Endothelial cell of umbilical vein (primary cell): ENCODE measurements at regions not wholly inside any gene's neighbourhood (a gene's known extent, or its start where the extent isn't known, plus 50 kb on each side); places are given as distances from the start of the nearest gene placed in this dataset.

Experiments used
- BruUV-seq: library from RNA; stranded (reverse); fragments of 400-500 nt; replicated peaks from 2 replicates; lab custom pipeline; 2021; lab: Mats Ljungman, UMichigan
- CTCF ChIA-PET: fragments of 300-600, 350-600 bp; sonication (Branson Sonifier 250); formaldehyde crosslinking; loops from one replicate; lab custom pipeline; 2021; ENCODE audit warnings: antibody characterized with exemption, inconsistent platforms; lab: Charles Lee
- POLR2A ChIA-PET: fragments of 300-600, 350-600 bp; sonication (Branson Sonifier 250); formaldehyde crosslinking; loops from one replicate; lab custom pipeline; 2021; ENCODE audit warnings: antibody characterized with exemption, inconsistent platforms; lab: Charles Lee
- DNase-seq: peaks from one replicate; pipeline ENCODE4 v3.0.0-alpha.2; 2011; ENCODE audit warnings: low read depth, low spot score
- FAIRE-seq: peaks from 2 replicates; lab custom pipeline; 2011; peaks lifted over from hg19 to GRCh38; lab: Jason Lieb, UNC
- H2AFZ ChIP-seq: 2 replicates; pipeline ENCODE4 v1.6.0; 2012; ENCODE audit warnings: low read depth, low read length, control low read depth, inconsistent platforms
- H3K27ac ChIP-seq: 2 replicates; pipeline ENCODE4 v1.5.1; 2011; ENCODE audit warnings: low read depth, mild to moderate bottlenecking, control low read depth, low read length, moderate library complexity; ENCODE audit not compliant: insufficient read depth
- H3K27me3 ChIP-seq, 2 experiments: 2 replicates each; pipeline versions ENCODE4 v1.6.0 to v1.6.1; 2011; ENCODE audit warnings: low read length in 2 of 2, mixed read lengths in 1 of 2; ENCODE audit not compliant: control insufficient read depth in 2 of 2, insufficient read depth in 2 of 2
- H3K36me3 ChIP-seq, 2 experiments: 2 replicates in 1 of 2; 3 replicates in 1 of 2; pipeline ENCODE4 v1.5.1; 2011; ENCODE audit warnings: low read length in 2 of 2, mild to moderate bottlenecking in 1 of 2, moderate library complexity in 1 of 2; ENCODE audit not compliant: control insufficient read depth in 2 of 2, insufficient read depth in 2 of 2; ENCODE audit errors: extremely low read depth in 1 of 2
- H3K4me1 ChIP-seq: 3 replicates; pipeline ENCODE4 v1.5.1; 2011; ENCODE audit warnings: mild to moderate bottlenecking, low read length; ENCODE audit not compliant: control insufficient read depth, insufficient read depth; ENCODE audit errors: extremely low read depth
- H3K4me2 ChIP-seq: 2 replicates; pipeline ENCODE4 v1.6.1; 2011; ENCODE audit warnings: low read length, control low read depth, mixed read lengths; ENCODE audit not compliant: insufficient read depth
- H3K4me3 ChIP-seq, 3 experiments: fragments of 200-600 bp in 1 of 3; sonication (generic), shearing (Covaris generic) in 1 of 3; replicated peaks in 1 of 3; 2 replicates each; pipeline ENCODE4 v1.5.1; 2011 to 2016; ENCODE audit warnings: control low read depth in 3 of 3, low read length in 3 of 3, mild to moderate bottlenecking in 2 of 3, inconsistent platforms in 1 of 3, low read depth in 1 of 3, moderate library complexity in 1 of 3; ENCODE audit not compliant: insufficient read depth in 1 of 3
- H3K79me2 ChIP-seq: 2 replicates; pipeline ENCODE4 v1.6.0; 2012; ENCODE audit warnings: low read length, inconsistent platforms; ENCODE audit not compliant: control insufficient read depth, insufficient read depth
- H3K9ac ChIP-seq: replicated peaks from 2 replicates; pipeline ENCODE3; 2011; ENCODE audit warnings: low read length, control low read depth; ENCODE audit not compliant: insufficient read depth; ENCODE audit errors: extremely low read depth
- H3K9me1 ChIP-seq: replicated peaks from 3 replicates; pipeline ENCODE4 v1.6.0; 2011; ENCODE audit warnings: mild to moderate bottlenecking, low read length; ENCODE audit not compliant: control insufficient read depth, insufficient read depth; ENCODE audit errors: extremely low read depth
- H3K9me3 ChIP-seq: replicated peaks from 2 replicates; pipeline ENCODE4 v1.5.1; 2012; ENCODE audit warnings: low read length, inconsistent platforms; ENCODE audit not compliant: control insufficient read depth, insufficient read depth
- H4K20me1 ChIP-seq: replicated peaks from 2 replicates; pipeline ENCODE3; 2011; ENCODE audit warnings: mild to moderate bottlenecking, low read length; ENCODE audit not compliant: control insufficient read depth, insufficient read depth; ENCODE audit errors: extremely low read depth
- CTCF ChIP-seq, 2 donors: IDR thresholded peaks; 1 replicate in 1 of 2; 2 replicates in 1 of 2; pipeline ENCODE4 v1.5.1; 2011; ENCODE audit warnings: low read length in 2 of 2, mild to moderate bottlenecking in 2 of 2, moderate library complexity in 2 of 2, control low read depth in 1 of 2, inconsistent platforms in 1 of 2, low read depth in 1 of 2; ENCODE audit not compliant: insufficient read depth in 1 of 2; ENCODE audit errors: extremely low read depth in 1 of 2
- EZH2 ChIP-seq: IDR thresholded peaks from 2 replicates; pipeline ENCODE4 v1.6.1; 2012; ENCODE audit warnings: borderline replicate concordance, low read depth, mild to moderate bottlenecking, moderate library complexity, low read length, inconsistent platforms; ENCODE audit not compliant: severe bottlenecking
- FOS ChIP-seq: IDR thresholded peaks from 2 replicates; pipeline ENCODE4 v1.6.1; 2011; ENCODE audit warnings: mild to moderate bottlenecking, low read length, moderate library complexity, borderline replicate concordance; ENCODE audit not compliant: insufficient read depth
- GATA2 ChIP-seq: IDR thresholded peaks from 2 replicates; pipeline ENCODE4 v1.7.0; 2011; ENCODE audit warnings: low read depth, mild to moderate bottlenecking, moderate library complexity, mixed read lengths, low read length; ENCODE audit not compliant: insufficient read length, insufficient read depth
- MAX ChIP-seq: IDR thresholded peaks from 2 replicates; pipeline ENCODE4 v1.6.1; 2011; ENCODE audit not compliant: insufficient read depth, insufficient read length
- POLR2A ChIP-seq: IDR thresholded peaks from 2 replicates; pipeline ENCODE4 v1.6.1; 2012; ENCODE audit warnings: low read depth, mild to moderate bottlenecking, control low read depth, low read length
- POLR2AphosphoS5 ChIP-seq: IDR thresholded peaks from 2 replicates; pipeline ENCODE4 v1.6.1; 2012; ENCODE audit warnings: low read depth, mild to moderate bottlenecking, control low read depth, low read length, moderate library complexity; ENCODE audit not compliant: insufficient read depth
- dilution Hi-C: fragments of 300-500 bp; cut with MboI; formaldehyde crosslinking; loops from one replicate; pipeline ENCODE4 v1.15.0; 2019; ENCODE audit warnings: low sequenced_read_pairs; ENCODE audit not compliant: extremely low pct_ligation_motif_present
- intact Hi-C: fragments of 100-400 bp; cut with micrococcal nuclease; formaldehyde crosslinking; loops from one replicate; pipeline ENCODE4 v1.10.0; 2022

- TF ChIP-seq GATA2 (no peak), FOS (no peak), MAX (no peak), POLR2AphosphoS5 (no peak), EZH2 (no peak), POLR2A (no peak), CTCF (IDR thresholded peaks at IDR 0.05; ENCODE audit: extremely low read depth in 1 of 2, insufficient read depth in 1 of 2, low read depth in 1 of 2, low read length in 2 of 2) (no peak)
- no peak overlapping the region for H3K4me3 ChIP-seq
- no peaks in the 10 kb centered on the region for H3K9me3 ChIP-seq
- no peaks in the 10 kb centered on the region for H3K79me2 ChIP-seq
- no peaks in the 10 kb centered on the region for H4K20me1 ChIP-seq
- no peaks in the 10 kb centered on the region for H3K27me3 ChIP-seq
- no peaks in the 10 kb centered on the region for H3K4me1 ChIP-seq
- H3K4me2 ChIP-seq: no peak overlapping the region
- dilution Hi-C loops (no loop called here), intact Hi-C loops (no loop called here)
- H3K27ac ChIP-seq: no peak overlapping the region
- no peak overlapping the region for H3K9ac ChIP-seq
- no peaks in the 10 kb centered on the region for H3K36me3 ChIP-seq
- H3K9me1 ChIP-seq: no peaks in the 10 kb centered on the region
- no TSS peak for BruUV-seq
- POLR2A ChIA-PET: no interaction called here
- no peak overlapping the region for H2AFZ ChIP-seq
- no peak for DNase-seq
- no peak for FAIRE-seq
- CTCF ChIA-PET: no interaction called here
These were observed 136.2 kb upstream of the KCNH7 start for GRCh38 chr2:162974771-162975170.
